ENCODE measurements at regions not wholly inside any gene's neighbourhood (a gene's known extent, or its start where the extent isn't known, plus 50 kb on each side); places are given as distances from the start of the nearest gene placed in this dataset.

DNA sequence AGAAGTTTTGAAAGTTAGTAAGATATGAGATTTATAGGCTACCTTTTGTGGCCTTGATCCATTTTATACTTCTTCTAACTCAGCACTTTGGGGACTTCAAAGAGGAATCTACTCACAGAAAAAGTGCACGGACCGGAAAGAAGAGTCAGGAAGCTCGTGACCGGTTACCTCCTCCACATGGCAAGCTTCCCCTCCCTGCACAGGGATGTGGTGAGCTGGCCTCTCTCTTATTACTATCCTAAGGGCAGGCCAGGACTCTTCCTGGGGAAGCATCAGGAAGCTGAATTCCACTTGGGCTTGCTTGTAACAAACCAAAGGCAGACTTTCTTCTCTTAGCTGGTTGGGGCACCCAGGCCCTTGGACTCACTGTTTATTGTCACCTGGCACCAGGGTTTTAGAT is 170.8 kb upstream of the GLI3 start:
- no peak for TF ChIP-seq GATA2 (IDR thresholded peaks at IDR 0.05; ENCODE audit: low read depth, low read length)
- TF ChIP-seq GATA3 (IDR thresholded peaks at IDR 0.05; ENCODE audit: low read depth, low read length): no peak

DNA sequence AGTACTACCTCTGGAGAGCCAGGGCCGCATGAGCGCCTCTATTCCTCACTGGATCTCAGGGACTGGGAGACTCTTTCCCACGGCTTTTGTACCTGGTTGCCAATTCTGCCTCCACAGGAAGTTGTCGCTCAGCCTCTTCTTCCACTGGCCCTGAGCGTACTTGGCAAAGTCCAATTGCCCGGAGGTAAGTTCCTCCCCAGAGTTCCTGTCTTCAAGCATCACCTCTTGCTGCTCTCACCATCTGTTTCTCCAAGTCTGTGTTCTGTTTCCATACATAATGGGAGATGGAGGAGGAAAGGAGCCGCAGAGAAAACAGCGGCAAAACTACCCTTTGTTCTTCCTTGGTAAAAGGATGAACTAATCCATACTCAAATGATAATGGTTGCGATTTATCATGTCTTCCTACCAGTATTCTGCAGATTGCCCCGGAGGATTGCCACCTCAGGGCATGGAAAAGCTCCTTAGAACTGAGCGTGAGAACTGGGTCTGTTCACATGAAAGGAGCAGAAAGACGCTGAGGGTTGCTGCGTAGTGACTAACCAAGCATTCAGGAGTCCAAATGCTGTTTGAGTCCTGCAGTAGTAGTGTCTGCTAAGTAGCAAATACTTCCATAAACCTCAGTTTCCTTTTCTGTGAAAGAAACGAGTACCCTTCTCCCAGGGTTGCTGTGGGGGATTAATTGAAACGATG is 170.2 kb upstream of the GLI3 start:
- TF ChIP-seq GATA2 (IDR thresholded peaks at IDR 0.05; ENCODE audit: low read depth, low read length) (no peak), GATA3 (IDR thresholded peaks at IDR 0.05; ENCODE audit: low read depth, low read length) (no peak)

- TF ChIP-seq GATA2 (IDR thresholded peaks at IDR 0.05; ENCODE audit: low read depth, low read length) (no peak), GATA3 (IDR thresholded peaks at IDR 0.05; ENCODE audit: low read depth, low read length) (no peak)
Observed at GRCh38 chr7:42406358-42406757, 169.3 kb upstream of the GLI3 start.

- TF ChIP-seq GATA2 (IDR thresholded peaks at IDR 0.05; ENCODE audit: low read depth, low read length) (no peak), GATA3 (IDR thresholded peaks at IDR 0.05; ENCODE audit: low read depth, low read length) (no peak)
Observed at GRCh38 chr7:42405782-42406181, 168.8 kb upstream of the GLI3 start.

- TF ChIP-seq GATA3 (IDR thresholded peaks at IDR 0.05; ENCODE audit: low read depth, low read length) (no peak), GATA2 (IDR thresholded peaks at IDR 0.05; ENCODE audit: low read depth, low read length) (no peak)
Observed at GRCh38 chr7:42403831-42404230, 166.8 kb upstream of the GLI3 start.

- TF ChIP-seq GATA2 (IDR thresholded peaks at IDR 0.05; ENCODE audit: low read depth, low read length) (no peak), GATA3 (IDR thresholded peaks at IDR 0.05; ENCODE audit: low read depth, low read length) (no peak)
Observed at GRCh38 chr7:42400961-42401360, 164.0 kb upstream of the GLI3 start.

DNA sequence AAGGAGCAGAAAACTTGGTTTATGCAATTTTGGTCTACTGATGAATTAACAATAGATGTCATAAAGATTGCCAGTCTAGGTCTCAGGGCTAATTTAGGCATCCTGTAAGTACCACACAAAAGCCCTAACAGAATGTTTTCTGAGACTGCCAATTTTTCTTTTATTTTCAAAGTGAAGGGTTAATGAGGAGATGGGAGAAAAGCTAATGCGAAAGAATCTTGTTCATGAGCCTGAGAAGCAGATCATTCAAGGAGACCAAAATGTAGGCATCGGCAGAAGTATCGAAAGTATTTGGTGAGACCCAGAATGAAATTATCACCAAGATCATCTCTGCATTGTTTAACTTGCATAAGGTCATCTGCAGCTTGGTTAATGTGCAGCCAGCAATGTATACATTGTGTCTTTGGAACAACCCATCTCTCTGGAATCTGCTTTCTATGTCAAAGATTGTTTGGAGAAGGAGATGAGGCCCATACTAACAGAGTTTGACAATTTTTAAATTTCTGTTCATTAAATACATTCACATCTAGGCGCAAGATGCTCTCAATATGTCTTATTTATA is 163.3 kb upstream of the GLI3 start:
- TF ChIP-seq GATA3 (IDR thresholded peaks at IDR 0.05; ENCODE audit: low read depth, low read length) (no peak), GATA2 (IDR thresholded peaks at IDR 0.05; ENCODE audit: low read depth, low read length) (no peak)

DNA sequence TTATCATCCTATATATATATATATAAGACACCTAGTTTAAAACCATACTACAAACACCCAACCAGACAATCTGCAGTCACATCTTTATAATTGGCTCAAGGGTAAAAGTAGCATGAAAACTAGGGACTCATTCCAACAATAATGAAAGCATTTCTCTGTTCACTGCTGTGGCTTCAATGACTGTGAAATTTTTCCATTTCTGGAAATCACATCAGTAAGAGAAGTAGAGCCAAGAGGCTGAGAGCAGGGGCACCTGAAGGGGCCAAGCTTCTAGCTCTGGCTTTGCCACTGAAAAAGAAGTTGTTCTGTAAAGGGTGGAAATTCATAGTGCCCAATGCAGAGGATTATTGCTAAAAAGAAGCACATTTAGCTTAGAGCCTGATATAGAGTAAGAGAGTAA is 158.6 kb upstream of the GLI3 start:
- TF ChIP-seq GATA3 (IDR thresholded peaks at IDR 0.05; ENCODE audit: low read depth, low read length): no peak
- no peak for TF ChIP-seq GATA2 (IDR thresholded peaks at IDR 0.05; ENCODE audit: low read depth, low read length)

GRCh38 chr7:42392826-42393225 is 155.8 kb upstream of the GLI3 start:
- TF ChIP-seq GATA2 (IDR thresholded peaks at IDR 0.05; ENCODE audit: low read depth, low read length) (no peak), GATA3 (IDR thresholded peaks at IDR 0.05; ENCODE audit: low read depth, low read length) (no peak)

GRCh38 chr7:42389697-42390096 is 152.7 kb upstream of the GLI3 start:
- TF ChIP-seq GATA2 (IDR thresholded peaks at IDR 0.05; ENCODE audit: low read depth, low read length) (no peak), GATA3 (IDR thresholded peaks at IDR 0.05; ENCODE audit: low read depth, low read length) (no peak)

DNA sequence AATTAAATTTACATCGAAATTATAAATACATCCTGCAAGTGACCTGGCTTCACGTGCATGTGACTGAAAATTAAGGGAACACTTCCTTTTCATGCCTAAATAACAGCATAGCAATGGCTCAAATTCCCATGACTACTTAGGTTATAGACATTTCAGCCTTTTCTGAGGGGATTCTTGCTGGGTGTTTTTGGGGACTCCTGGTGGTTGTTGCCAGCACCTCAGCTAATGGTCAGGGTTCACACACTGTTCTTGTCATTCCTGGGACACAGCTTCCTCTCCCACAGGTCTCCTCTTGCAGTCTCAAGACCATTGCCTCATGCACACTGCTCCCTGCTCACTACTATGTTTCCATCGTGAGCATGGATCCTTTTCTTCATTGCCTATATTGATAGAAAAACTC is 148.9 kb upstream of the GLI3 start:
- TF ChIP-seq GATA2 (IDR thresholded peaks at IDR 0.05; ENCODE audit: low read depth, low read length) (no peak), GATA3 (IDR thresholded peaks at IDR 0.05; ENCODE audit: low read depth, low read length) (no peak)

DNA sequence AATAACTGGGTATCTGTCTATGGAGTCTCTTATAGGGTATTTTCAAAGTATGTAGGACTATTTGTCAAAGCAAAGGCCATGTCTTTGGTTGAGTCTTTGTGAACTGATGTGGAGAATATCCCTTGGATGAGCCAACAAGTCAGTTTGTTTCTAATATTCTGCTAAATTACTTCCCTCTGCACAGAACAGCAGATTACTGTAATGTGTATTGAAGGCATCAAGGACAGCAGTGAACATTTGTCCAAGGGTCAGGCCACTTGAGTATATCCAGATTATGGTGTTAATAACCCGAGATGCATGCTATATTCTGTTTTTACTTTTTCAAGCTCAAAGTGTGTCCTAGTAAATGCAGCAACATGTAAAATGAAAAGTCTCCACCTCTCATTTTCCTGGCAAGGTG is 144.2 kb upstream of the GLI3 start:
- no peak for TF ChIP-seq GATA3 (IDR thresholded peaks at IDR 0.05; ENCODE audit: low read depth, low read length)

DNA sequence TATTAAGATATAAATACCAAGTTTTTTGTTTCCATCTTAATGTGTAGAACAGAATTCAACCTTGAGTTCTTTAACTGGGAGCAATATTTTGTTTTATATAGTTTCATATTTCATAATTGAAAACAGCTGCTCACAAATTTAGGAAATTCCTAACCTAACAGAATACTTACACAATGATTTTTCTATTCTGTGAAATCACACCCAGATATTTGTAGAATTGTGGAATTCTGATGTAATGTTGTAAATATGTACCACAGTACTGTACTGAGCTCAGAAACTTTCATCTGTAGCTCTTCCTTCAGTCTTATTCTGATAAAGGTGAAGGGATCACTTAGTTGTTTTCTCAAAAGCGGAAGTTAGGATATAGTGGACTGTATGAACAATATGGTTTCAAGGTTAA is 143.4 kb upstream of the GLI3 start:
- TF ChIP-seq GATA2 (IDR thresholded peaks at IDR 0.05; ENCODE audit: low read depth, low read length): no peak
- TF ChIP-seq GATA3 (IDR thresholded peaks at IDR 0.05; ENCODE audit: low read depth, low read length): no peak

GRCh38 chr7:42378149-42378548 is 141.1 kb upstream of the GLI3 start:
- TF ChIP-seq GATA2 (IDR thresholded peaks at IDR 0.05; ENCODE audit: low read depth, low read length): no peak
- TF ChIP-seq GATA3 (IDR thresholded peaks at IDR 0.05; ENCODE audit: low read depth, low read length): no peak

GRCh38 chr7:42373285-42373684 is 136.3 kb upstream of the GLI3 start:
- TF ChIP-seq GATA3 (IDR thresholded peaks at IDR 0.05; ENCODE audit: low read depth, low read length) (no peak), GATA2 (IDR thresholded peaks at IDR 0.05; ENCODE audit: low read depth, low read length) (no peak)

GRCh38 chr7:42372479-42372878 is 135.5 kb upstream of the GLI3 start:
- TF ChIP-seq GATA3 (IDR thresholded peaks at IDR 0.05; ENCODE audit: low read depth, low read length) (no peak), GATA2 (IDR thresholded peaks at IDR 0.05; ENCODE audit: low read depth, low read length) (no peak; the same call in 1 of the 2 replicates)

Data from SH-SY5Y (cell line).